G401.6 (cell line): ENCODE measurements at regions not wholly inside any gene's neighbourhood (a gene's known extent, or its start where the extent isn't known, plus 50 kb on each side); places are given as distances from the start of the nearest gene placed in this dataset.

ENCODE experiments used
- FAIRE-seq: peaks from 2 replicates; lab custom pipeline; 2012; peaks lifted over from hg19 to GRCh38; lab: Jason Lieb, UNC

- FAIRE-seq: no peak
These were observed 405.9 kb downstream of the NR2F2 start for GRCh38 chr15:96736384-96736783.

- no peak for FAIRE-seq
These were observed 406.9 kb downstream of the NR2F2 start for GRCh38 chr15:96737408-96737807.

DNA sequence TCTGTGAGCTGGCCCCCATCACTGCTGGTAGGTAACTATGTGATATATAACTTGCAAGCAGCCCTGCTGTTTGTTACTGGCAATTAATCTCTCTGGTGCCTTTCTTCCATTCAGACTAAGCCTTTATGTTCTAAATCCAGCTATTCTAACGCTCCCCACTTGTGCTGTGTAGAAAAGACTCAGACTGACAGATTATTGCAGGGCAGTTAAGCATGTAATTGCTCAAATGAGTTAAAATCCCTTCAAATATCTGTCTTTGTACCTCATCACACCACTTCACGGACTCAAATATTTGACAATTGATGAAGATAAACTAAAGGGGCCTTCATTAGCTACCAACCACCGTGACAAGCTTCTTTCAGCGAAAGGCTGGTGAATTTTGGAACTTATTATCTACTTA, 416.2 kb downstream of the NR2F2 start:
- FAIRE-seq: no peak

DNA sequence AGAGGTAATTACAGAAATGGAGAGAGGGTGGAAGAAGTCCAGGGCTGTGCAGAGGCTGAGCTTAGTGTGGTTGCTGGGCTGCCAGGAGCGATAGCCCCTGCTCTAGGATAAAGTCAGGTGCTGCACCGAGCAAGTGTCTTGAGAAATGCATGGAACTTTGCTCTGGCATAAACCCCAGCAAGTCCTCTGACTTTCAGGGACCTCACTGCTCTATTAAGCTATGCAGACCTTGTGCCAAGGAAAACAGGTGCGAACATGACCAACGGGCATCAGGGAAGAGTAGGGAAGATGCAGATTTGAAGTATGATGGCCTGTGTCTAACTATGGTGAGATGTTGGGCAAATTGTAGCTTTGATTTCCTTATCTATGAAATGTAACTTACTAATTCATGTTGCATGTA, 416.8 kb downstream of the NR2F2 start:
- no peak for FAIRE-seq

DNA sequence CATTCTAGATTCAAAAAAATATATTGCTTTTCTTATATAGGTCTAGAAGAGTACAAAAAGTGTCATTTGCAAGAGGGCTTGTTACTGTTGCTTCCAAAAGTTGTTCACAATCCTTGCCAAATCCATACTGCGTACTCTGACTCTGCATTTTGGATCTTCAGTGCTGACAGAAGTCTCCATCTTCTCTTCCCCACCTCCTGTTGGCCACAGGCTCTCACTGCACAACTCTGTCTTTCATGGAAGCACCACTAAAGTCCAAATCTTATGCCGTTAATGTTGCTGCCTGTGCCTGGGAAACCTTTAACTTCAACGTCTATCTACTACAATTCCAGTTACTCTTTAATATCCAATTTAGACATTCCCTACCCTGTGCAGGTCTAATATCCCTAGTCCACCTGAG, 419.9 kb downstream of the NR2F2 start:
- FAIRE-seq: no peak

DNA sequence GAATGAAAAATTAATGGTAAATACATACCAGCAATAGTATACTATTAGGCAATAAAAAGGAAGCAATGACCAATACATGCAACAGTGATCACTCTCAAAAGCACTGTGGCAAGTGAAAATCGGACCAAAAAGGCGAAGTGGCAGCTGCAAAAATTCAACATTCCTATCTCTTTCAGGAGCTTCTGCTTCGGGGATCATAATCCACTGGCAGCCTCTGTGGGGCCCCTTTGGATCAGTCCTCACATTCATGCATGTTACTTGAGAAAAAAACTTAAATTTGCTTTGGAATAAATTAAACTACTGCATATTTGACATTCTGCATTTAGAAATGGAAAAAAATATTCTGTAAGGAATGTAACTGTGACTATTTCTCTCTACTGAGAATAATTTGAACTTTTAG, 425.6 kb downstream of the NR2F2 start:
- FAIRE-seq: no peak

DNA sequence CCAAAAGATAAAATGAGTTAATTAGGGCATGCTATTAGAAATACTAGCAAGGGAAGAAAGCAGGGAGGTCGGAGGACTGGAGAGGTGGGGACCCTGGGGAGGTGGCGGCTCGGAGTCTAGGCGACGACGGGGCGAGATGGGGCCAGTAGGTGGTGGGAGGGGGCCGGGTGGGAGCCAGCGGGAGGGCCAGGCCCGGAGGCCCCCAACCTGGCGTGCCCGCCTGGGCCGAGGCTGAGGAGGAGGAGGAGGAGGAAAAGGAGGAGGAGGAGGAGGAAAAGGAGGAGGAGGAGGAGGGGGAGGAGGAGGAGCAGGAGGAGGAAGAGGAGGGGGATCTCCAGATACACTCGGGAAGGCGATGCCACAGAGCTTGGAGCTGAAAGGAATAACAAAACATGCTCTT, 426.2 kb downstream of the NR2F2 start:
- no peak for FAIRE-seq

GRCh38 chr15:96762566-96762965, 432.1 kb downstream of the NR2F2 start:
- no peak for FAIRE-seq

- no peak for FAIRE-seq
These were observed 434.0 kb downstream of the NR2F2 start for GRCh38 chr15:96764501-96764900.

DNA sequence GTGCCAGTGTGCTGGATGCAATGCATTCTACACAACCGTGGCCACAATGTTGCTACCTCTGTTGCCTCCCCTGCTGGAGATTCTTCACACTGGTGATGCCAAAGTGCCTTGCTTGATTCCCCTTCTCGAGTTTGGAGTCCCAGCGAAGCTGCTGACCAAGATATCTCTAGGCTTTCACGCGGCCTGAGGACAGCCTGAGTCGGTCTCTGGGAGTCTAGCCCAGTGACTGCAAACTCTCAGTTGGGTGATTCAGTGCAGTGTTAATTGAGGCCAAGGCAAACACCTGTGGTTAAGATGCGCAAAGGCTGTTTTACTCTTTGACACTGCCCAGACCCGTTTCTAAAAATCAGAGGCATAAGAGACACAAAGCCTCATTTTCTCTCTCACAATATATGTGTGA, 434.4 kb downstream of the NR2F2 start:
- no peak for FAIRE-seq

DNA sequence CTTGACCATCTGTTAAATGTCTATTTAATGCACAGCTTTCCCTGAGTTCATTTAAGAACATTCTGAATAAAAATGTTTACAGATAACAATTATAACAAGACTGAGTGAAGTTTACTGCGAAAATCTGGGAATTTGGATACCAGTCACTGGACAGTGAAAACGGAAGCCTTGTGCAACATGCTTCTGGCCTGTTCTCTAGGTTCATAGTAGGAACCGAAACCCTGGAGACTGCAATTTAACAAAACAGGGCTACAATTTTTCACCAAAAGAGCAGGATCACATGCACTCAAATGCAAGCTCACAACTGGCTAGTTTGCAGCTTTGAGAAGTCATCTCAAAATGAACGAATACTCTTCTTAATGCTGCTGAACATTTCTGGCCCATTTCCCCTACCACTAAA, 435.9 kb downstream of the NR2F2 start:
- FAIRE-seq: no peak

DNA sequence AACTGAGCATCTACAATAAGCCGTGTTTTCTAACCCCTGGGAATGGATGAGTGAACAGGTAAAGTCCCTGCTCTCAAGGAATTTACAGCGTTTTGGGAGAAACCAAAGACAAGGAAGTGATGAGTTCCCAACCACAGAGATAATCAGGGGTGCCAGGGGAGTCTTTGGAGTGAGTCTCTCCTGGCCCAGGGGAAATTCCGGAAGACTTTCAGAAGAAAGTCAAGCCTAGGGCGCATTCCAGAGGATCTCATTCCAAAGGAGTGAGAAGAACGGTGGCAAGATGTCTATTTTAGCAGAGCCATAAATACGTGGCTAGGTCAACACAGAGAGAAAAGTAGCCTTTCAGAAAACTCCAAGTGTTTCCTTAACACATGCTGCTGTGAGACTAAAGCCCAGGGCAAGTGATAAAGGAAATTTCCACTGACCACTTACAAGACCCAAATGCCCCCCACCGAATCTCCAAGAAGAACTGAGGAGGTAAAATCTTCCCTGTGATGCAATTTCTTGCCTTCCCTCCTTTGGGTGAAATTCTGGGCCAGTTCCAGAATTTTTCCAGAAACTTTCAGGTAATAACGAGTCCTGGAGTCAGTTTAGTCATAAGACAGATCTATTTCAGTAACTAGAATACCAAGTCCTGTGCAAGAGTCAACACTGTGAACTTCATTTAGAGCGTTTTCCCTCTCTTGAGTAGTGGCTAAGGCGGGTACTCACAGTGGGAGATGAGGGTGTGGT, 437.4 kb downstream of the NR2F2 start:
- FAIRE-seq: no peak

- no peak for FAIRE-seq
These were observed 437.9 kb downstream of the NR2F2 start for GRCh38 chr15:96768435-96768789.

GRCh38 chr15:96771035-96771434, 440.5 kb downstream of the NR2F2 start:
- FAIRE-seq: no peak

DNA sequence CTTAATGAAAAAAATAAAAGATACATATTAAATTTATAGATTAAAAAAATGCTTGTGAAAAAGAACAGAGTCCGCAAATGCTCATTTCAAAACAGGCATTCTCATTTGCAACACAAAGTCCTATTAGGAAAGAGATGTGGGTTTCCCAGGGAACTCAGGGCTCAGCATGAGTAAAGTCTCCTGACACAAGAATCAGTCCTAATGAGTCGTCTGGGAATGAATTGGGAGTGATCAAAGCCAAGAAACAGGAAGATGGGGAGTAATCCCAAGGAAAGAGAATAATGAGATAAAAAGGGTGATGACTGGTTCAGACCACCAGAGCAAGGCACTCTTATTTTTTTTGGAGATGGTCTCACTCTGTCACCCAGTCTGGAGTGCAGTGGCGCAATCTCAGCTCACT, 443.7 kb downstream of the NR2F2 start:
- FAIRE-seq: no peak

DNA sequence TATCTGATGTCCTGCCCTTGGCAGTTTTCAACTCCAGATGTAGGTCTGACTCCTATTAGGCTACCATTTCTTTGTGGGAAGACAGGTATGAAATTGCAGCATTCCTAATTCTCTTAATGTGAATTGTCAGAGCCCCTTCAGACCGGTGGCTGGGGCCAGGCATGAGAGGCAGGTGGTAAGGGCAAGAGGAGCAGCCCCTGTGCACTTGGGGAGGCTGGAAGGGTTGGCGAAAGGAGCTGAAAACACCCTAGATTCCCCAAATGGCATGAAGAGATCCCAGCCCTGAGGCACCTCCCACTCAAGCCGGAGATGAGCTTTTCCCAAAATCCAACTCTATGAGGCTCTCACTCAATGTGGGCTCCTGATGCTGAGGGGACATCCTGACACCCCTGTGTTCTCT, 453.2 kb downstream of the NR2F2 start:
- no peak for FAIRE-seq

GRCh38 chr15:96790004-96790403, 459.5 kb downstream of the NR2F2 start:
- FAIRE-seq: no peak

DNA sequence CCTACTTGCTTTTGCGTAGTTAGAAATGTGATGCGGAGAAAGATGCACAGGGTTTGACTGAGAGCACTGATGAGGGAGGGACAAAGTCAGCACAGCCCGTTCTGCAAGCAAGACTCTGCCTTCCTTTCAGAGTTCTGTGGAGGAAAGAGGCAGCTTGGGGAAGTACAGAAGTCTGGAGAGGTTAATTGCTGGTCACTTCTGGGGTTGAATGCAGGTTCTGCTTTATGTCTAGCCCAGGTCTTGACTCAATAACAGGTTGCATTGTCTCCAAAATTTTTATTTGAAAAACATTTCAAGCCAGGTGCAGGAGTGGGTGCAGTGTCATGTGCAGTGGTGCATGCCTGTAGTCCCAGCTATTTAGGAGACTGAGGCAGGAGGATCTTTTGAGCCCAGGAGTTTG, 461.7 kb downstream of the NR2F2 start:
- no peak for FAIRE-seq

- no peak for FAIRE-seq
These were observed 466.3 kb downstream of the NR2F2 start for GRCh38 chr15:96796841-96797240.

DNA sequence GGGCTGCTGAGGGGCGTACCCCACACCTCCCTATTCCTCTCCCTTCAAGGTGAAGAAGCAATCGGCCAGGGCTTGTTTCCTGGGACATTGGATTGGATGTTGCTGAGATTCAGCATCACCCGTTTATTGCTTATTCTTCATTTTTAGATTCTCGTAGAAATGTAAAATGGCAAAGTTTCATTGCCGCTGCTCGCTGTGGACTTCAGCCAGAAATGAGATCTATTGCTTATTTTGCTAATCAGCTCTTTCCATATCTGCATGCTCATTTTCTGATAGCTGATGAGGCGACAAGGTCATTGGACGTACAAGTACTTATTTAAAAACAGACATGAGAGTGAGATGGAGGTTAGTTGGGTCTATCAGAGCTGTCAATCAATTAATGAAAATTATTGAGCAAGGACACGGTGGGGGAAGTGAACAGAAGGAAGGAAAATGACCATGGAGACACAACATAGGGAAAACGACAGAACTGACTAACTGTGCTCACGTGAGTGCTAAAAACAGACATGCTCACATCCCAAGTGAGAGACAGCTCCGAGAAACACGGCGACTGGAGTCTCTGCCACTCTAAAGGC, 471.2 kb downstream of the NR2F2 start:
- FAIRE-seq: no peak

- no peak for FAIRE-seq
These were observed 472.2 kb downstream of the NR2F2 start for GRCh38 chr15:96802611-96803255.

DNA sequence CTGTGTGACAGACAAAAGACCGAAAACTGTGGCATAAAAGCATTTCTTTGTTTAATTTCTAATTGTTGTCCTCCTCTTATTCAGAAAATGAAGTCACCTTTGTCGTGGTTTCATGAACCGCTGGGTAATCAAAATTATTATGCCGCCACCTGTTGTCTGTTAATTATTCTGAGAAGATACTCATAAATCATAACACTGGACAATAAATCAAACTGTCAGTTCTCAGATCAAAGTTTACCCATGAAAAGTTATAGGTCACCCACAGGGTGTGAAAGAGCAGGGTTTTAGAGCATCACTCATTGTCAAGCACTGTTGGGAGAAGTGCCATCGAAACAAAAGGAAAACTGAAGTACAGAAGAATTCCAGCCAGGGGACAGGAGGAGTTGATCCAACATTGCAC, 474.3 kb downstream of the NR2F2 start:
- FAIRE-seq: no peak

- FAIRE-seq: no peak
These were observed 476.9 kb downstream of the NR2F2 start for GRCh38 chr15:96807361-96807760.

GRCh38 chr15:96817900-96818299, 487.4 kb downstream of the NR2F2 start:
- no peak for FAIRE-seq
